ENCODE measurements at regions not wholly inside any gene's neighbourhood (a gene's known extent, or its start where the extent isn't known, plus 50 kb on each side); places are given as distances from the start of the nearest gene placed in this dataset.

- H3K4me3 ChIP-seq (ENCODE audit: severe bottlenecking): no peak overlapping the region
- H3K27ac ChIP-seq (ENCODE audit: poor library complexity, severe bottlenecking): no peak overlapping the region
- no peaks in the 10 kb centered on the region for H3K4me1 ChIP-seq (ENCODE audit: insufficient read depth, poor library complexity, severe bottlenecking)
- TF ChIP-seq CTCF (IDR thresholded peaks at IDR 0.05; ENCODE audit: poor library complexity, severe bottlenecking): no peak
- ATAC-seq (ENCODE audit: low read depth): no peak
- H3K36me3 ChIP-seq (ENCODE audit: low read depth): no peaks in the 10 kb centered on the region
- no peak for DNase-seq (ENCODE audit: low spot score)
- no peaks in the 10 kb centered on the region for H3K27me3 ChIP-seq (ENCODE audit: insufficient read depth, poor library complexity, severe bottlenecking)
- no peaks in the 10 kb centered on the region for H3K9me3 ChIP-seq (ENCODE audit: severe bottlenecking)
Measured at GRCh38 chr6:119716668-119717270, 367.2 kb upstream of the MAN1A1 start.

GRCh38 chr6:119713903-119714302 is 364.3 kb upstream of the MAN1A1 start:
- no peak overlapping the region for H3K27ac ChIP-seq (ENCODE audit: poor library complexity, severe bottlenecking)
- H3K4me1 ChIP-seq (ENCODE audit: insufficient read depth, poor library complexity, severe bottlenecking): no peaks in the 10 kb centered on the region
- no peak overlapping the region for H3K4me3 ChIP-seq (ENCODE audit: severe bottlenecking)
- no peak for ATAC-seq (ENCODE audit: low read depth)
- no peak for TF ChIP-seq CTCF (IDR thresholded peaks at IDR 0.05; ENCODE audit: poor library complexity, severe bottlenecking)
- no peaks in the 10 kb centered on the region for H3K36me3 ChIP-seq (ENCODE audit: low read depth)
- H3K27me3 ChIP-seq (ENCODE audit: insufficient read depth, poor library complexity, severe bottlenecking): no peaks in the 10 kb centered on the region
- DNase-seq (ENCODE audit: low spot score): no peak
- no peaks in the 10 kb centered on the region for H3K9me3 ChIP-seq (ENCODE audit: severe bottlenecking)

- no peak for DNase-seq (ENCODE audit: low spot score)
- ATAC-seq (ENCODE audit: low read depth): no peak
Measured at GRCh38 chr6:119686644-119687043, 337.1 kb upstream of the MAN1A1 start.

GRCh38 chr6:119686240-119686639 is 336.7 kb upstream of the MAN1A1 start:
- ATAC-seq (ENCODE audit: low read depth): no peak
- DNase-seq (ENCODE audit: low spot score): no peak
- TF ChIP-seq CTCF (IDR thresholded peaks at IDR 0.05; ENCODE audit: poor library complexity, severe bottlenecking): no peak
- Histone ChIP-seq H3K27ac (ENCODE audit: poor library complexity, severe bottlenecking) (no peak overlapping the region), H3K4me1 (ENCODE audit: insufficient read depth, poor library complexity, severe bottlenecking) (no peaks in the 10 kb centered on the region), H3K4me3 (ENCODE audit: severe bottlenecking) (no peak overlapping the region), H3K27me3 (ENCODE audit: insufficient read depth, poor library complexity, severe bottlenecking) (no peaks in the 10 kb centered on the region), H3K9me3 (ENCODE audit: severe bottlenecking) (no peaks in the 10 kb centered on the region), H3K36me3 (ENCODE audit: low read depth) (no peaks in the 10 kb centered on the region)

More at GRCh38 chr6:119686644-119687043, 337.1 kb upstream of the MAN1A1 start:
- no peaks in the 10 kb centered on the region for H3K27me3 ChIP-seq (ENCODE audit: insufficient read depth, poor library complexity, severe bottlenecking)
- no peaks in the 10 kb centered on the region for H3K9me3 ChIP-seq (ENCODE audit: severe bottlenecking)
- H3K4me3 ChIP-seq (ENCODE audit: severe bottlenecking): no peak overlapping the region
- no peak for TF ChIP-seq CTCF (IDR thresholded peaks at IDR 0.05; ENCODE audit: poor library complexity, severe bottlenecking)
- no peaks in the 10 kb centered on the region for H3K36me3 ChIP-seq (ENCODE audit: low read depth)
- no peak overlapping the region for H3K27ac ChIP-seq (ENCODE audit: poor library complexity, severe bottlenecking)
- no peaks in the 10 kb centered on the region for H3K4me1 ChIP-seq (ENCODE audit: insufficient read depth, poor library complexity, severe bottlenecking)

DNA sequence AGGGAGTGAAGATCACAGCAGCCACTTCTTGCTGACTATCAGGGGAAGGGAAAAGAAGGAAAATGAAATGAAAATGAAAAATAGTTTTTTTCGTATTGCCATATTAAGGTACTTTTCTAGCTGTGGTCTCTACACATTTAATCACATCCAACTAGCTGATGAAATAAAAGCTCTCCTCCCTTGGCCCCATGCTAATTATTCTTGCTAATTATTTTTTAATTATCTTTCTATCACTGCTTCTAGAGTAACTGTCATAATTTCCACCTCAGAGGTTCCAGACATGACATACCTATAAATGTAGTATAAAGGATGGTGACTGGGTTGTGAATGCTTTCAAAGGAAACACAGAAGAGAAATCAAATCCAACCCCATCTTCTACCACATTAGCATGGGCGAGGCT is 334.1 kb upstream of the MAN1A1 start:
- H3K27ac ChIP-seq (ENCODE audit: poor library complexity, severe bottlenecking): no peak overlapping the region
- no peaks in the 10 kb centered on the region for H3K36me3 ChIP-seq (ENCODE audit: low read depth)
- DNase-seq (ENCODE audit: low spot score) (no peak), ATAC-seq (ENCODE audit: low read depth) (no peak)
- TF ChIP-seq CTCF (IDR thresholded peaks at IDR 0.05; ENCODE audit: poor library complexity, severe bottlenecking): no peak
- H3K4me1 ChIP-seq (ENCODE audit: insufficient read depth, poor library complexity, severe bottlenecking): no peaks in the 10 kb centered on the region
- H3K27me3 ChIP-seq (ENCODE audit: insufficient read depth, poor library complexity, severe bottlenecking): no peaks in the 10 kb centered on the region
- H3K9me3 ChIP-seq (ENCODE audit: severe bottlenecking): no peaks in the 10 kb centered on the region
- H3K4me3 ChIP-seq (ENCODE audit: severe bottlenecking): no peak overlapping the region
